GM12874 (cell line): ENCODE measurements at regions not wholly inside any gene's neighbourhood (a gene's known extent, or its start where the extent isn't known, plus 50 kb on each side); places are given as distances from the start of the nearest gene placed in this dataset.

ENCODE experiments used
- TF ChIP-seq, protein P1 (sequence below): IDR thresholded peaks from 2 replicates; pipeline ENCODE4 v1.5.1; 2011; ENCODE audit warnings: low read depth, mild to moderate bottlenecking, control low read depth, low read length, moderate library complexity; ENCODE audit not compliant: insufficient read depth

- TF ChIP-seq, protein P1, sequence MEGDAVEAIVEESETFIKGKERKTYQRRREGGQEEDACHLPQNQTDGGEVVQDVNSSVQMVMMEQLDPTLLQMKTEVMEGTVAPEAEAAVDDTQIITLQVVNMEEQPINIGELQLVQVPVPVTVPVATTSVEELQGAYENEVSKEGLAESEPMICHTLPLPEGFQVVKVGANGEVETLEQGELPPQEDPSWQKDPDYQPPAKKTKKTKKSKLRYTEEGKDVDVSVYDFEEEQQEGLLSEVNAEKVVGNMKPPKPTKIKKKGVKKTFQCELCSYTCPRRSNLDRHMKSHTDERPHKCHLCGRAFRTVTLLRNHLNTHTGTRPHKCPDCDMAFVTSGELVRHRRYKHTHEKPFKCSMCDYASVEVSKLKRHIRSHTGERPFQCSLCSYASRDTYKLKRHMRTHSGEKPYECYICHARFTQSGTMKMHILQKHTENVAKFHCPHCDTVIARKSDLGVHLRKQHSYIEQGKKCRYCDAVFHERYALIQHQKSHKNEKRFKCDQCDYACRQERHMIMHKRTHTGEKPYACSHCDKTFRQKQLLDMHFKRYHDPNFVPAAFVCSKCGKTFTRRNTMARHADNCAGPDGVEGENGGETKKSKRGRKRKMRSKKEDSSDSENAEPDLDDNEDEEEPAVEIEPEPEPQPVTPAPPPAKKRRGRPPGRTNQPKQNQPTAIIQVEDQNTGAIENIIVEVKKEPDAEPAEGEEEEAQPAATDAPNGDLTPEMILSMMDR, result no peak
These were observed 136.3 kb upstream of the BASP1 start for GRCh38 chr5:17081142-17081541.

DNA sequence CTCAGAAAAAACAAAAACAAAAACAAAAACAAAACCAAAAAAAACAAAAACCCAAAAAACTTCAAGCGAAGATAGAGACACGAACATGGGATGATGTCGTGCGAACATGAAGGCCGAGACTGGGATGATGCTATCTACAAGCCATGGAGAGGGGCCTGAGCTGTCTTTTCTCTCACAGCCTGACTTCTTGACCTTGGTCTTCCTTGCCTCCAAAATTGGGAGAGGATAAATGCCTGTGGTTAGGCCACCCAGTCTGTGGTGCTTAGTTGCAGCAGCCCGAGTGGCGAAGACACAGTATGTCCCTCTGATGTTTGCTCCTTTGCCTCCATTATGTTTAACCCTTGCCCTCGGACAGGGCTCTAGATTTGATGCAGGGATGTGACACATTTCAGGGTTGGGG is 130.4 kb upstream of the BASP1 start:
- TF ChIP-seq, protein P1, result no peak

DNA sequence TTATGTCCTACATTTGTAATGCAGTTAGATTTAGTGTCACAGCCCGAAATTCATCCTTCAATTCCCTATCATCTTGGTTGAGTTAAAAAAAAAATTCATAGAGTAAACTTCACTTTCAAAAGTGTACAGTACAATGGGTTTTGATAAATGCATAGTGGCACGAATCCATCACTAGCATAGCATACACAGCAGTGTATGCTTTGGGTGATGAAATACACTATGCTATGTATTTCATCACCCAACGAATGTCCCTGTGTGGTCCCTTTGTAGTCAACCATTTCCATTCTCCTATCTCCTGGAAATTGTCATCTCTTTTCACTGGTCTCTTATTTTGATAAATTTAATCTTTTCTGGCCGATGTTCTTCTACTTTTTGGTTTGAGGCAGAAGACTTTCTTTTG is 129.4 kb upstream of the BASP1 start:
- TF ChIP-seq, protein P1, result no peak

GRCh38 chr5:17089001-17089400 is 128.4 kb upstream of the BASP1 start:
- TF ChIP-seq, protein P1, result no peak

DNA sequence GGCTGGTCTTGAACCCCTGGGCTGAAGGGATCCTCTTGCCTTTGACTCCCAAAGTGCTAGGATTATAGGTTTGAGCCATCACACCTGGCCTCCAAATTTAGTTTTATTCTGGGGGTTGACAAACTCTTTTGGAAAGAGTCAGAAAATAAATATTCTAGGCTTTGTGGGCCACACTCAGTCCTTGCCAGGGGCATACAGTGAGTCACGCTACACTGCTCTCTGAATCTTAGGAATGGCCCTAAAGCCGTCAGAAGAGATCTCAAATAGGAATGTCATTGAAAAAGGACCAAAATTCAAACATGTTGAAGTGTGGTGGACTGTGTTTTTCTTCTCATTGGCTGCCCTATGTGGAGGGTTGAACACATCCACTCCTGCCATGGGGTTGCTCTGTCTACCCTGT is 127.7 kb upstream of the BASP1 start:
- TF ChIP-seq, protein P1, result no peak

GRCh38 chr5:17090839-17091238 is 126.6 kb upstream of the BASP1 start:
- TF ChIP-seq, protein P1, result no peak

- TF ChIP-seq, protein P1, result no peak
These were observed 122.6 kb upstream of the BASP1 start for GRCh38 chr5:17094830-17095229.
